NCI-H2196 treated with DMSO at 0.1 percent for 48 hours (cell line): ENCODE measurements at regions not wholly inside any gene's neighbourhood (a gene's known extent, or its start where the extent isn't known, plus 50 kb on each side); places are given as distances from the start of the nearest gene placed in this dataset.

Source experiments
- DNase-seq: peaks from one replicate; lab custom pipeline; 2025; ENCODE audit not compliant: unreplicated experiment; lab: John Stamatoyannopoulos, UW

GRCh38 chr2:120622159-120622869 lies 113.4 kb upstream of the GLI2 start:
- DNase-seq = no peak

GRCh38 chr2:120622886-120623753 lies 112.5 kb upstream of the GLI2 start:
- DNase-seq = no peak

GRCh38 chr2:120624061-120624737 lies 111.5 kb upstream of the GLI2 start:
- no peak for DNase-seq

GRCh38 chr2:120624738-120625446 lies 110.8 kb upstream of the GLI2 start:
- DNase-seq = no peak

GRCh38 chr2:120625865-120626560 lies 109.7 kb upstream of the GLI2 start:
- peak; percentile 91 for DNase-seq

GRCh38 chr2:120626566-120626965 lies 109.1 kb upstream of the GLI2 start:
- no peak for DNase-seq

GRCh38 chr2:120628248-120628647 lies 107.4 kb upstream of the GLI2 start:
- DNase-seq = no peak

GRCh38 chr2:120629241-120629895 lies 106.3 kb upstream of the GLI2 start:
- no peak for DNase-seq

- DNase-seq = no peak
Observed at GRCh38 chr2:120630031-120630701, 105.5 kb upstream of the GLI2 start.

- DNase-seq = no peak
Observed at GRCh38 chr2:120631236-120631635, 104.4 kb upstream of the GLI2 start.

- DNase-seq = no peak
Observed at GRCh38 chr2:120631724-120632123, 103.9 kb upstream of the GLI2 start.

- DNase-seq = no peak
Observed at GRCh38 chr2:120632796-120633646, 102.6 kb upstream of the GLI2 start.

GRCh38 chr2:120634533-120634932 lies 101.1 kb upstream of the GLI2 start:
- DNase-seq = no peak

GRCh38 chr2:120635146-120635545 lies 100.5 kb upstream of the GLI2 start:
- DNase-seq = no peak

GRCh38 chr2:120637847-120638246 lies 97.8 kb upstream of the GLI2 start:
- no peak for DNase-seq

- DNase-seq = no peak
Observed at GRCh38 chr2:120638450-120638849, 97.2 kb upstream of the GLI2 start.

GRCh38 chr2:120641366-120641771 lies 94.3 kb upstream of the GLI2 start:
- DNase-seq = no peak

- no peak for DNase-seq
Observed at GRCh38 chr2:120642646-120643045, 93.0 kb upstream of the GLI2 start.

GRCh38 chr2:120646994-120647393 lies 88.7 kb upstream of the GLI2 start:
- DNase-seq = no peak
